Peyer's patch (tissue), 4 donors: ENCODE measurements at regions not wholly inside any gene's neighbourhood (a gene's known extent, or its start where the extent isn't known, plus 50 kb on each side); places are given as distances from the start of the nearest gene placed in this dataset.

ENCODE experiments used
- POLR2A ChIP-seq, 2 donors: fragments of 450-650 bp; IDR thresholded peaks; one replicate each; pipeline ENCODE4 v1.5.1; 2017; ENCODE audit warnings: antibody characterized with exemption in 2 of 2, mild to moderate bottlenecking in 2 of 2, moderate library complexity in 2 of 2
- TF ChIP-seq, protein P1 (sequence below), 6 experiments: fragments of 450-650 bp in 4 of 6; fragments of 200-600 bp in 2 of 6; sonication (generic) in 1 of 6; IDR thresholded peaks; one replicate each; pipeline ENCODE4 v1.5.1; 2017 to 2019; ENCODE audit warnings: antibody characterized with exemption in 6 of 6, mild to moderate bottlenecking in 3 of 6, moderate library complexity in 1 of 6

DNA sequence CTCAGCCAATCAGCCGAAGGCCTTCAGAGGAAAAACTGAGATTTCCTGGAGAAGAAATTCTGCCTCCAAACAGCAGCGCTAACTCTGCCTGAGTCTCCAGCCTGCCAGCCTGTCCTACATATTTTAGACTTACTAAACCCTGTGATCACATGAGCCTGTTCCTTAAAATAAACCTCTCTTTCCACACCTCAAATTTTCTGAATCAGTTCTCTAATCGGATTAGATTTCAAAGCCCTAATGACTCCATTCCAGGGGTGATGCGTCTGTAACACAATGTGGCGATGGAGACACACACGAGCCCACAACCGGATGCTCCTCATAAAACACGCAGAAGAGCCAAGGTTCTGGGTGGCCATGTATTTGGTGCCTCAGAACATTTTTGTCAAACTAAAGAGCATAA, 1371.2 kb downstream of the BRD1 start:
- TF ChIP-seq, protein P1, sequence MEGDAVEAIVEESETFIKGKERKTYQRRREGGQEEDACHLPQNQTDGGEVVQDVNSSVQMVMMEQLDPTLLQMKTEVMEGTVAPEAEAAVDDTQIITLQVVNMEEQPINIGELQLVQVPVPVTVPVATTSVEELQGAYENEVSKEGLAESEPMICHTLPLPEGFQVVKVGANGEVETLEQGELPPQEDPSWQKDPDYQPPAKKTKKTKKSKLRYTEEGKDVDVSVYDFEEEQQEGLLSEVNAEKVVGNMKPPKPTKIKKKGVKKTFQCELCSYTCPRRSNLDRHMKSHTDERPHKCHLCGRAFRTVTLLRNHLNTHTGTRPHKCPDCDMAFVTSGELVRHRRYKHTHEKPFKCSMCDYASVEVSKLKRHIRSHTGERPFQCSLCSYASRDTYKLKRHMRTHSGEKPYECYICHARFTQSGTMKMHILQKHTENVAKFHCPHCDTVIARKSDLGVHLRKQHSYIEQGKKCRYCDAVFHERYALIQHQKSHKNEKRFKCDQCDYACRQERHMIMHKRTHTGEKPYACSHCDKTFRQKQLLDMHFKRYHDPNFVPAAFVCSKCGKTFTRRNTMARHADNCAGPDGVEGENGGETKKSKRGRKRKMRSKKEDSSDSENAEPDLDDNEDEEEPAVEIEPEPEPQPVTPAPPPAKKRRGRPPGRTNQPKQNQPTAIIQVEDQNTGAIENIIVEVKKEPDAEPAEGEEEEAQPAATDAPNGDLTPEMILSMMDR (IDR thresholded peaks at IDR 0.05): no peak
- no peak for TF ChIP-seq POLR2A (IDR thresholded peaks at IDR 0.05)
